NB4 (cell line): ENCODE measurements at regions not wholly inside any gene's neighbourhood (a gene's known extent, or its start where the extent isn't known, plus 50 kb on each side); places are given as distances from the start of the nearest gene placed in this dataset.

Experiments used
- CTCF ChIP-seq: IDR thresholded peaks from one replicate; pipeline ENCODE4 v1.5.1; 2012; ENCODE audit warnings: low read depth, low read length
- MAX ChIP-seq: IDR thresholded peaks from 2 replicates; pipeline ENCODE4 v1.6.1; 2011; ENCODE audit warnings: low read depth, low read length
- MYC ChIP-seq: IDR thresholded peaks from 2 replicates; pipeline ENCODE4 v1.6.1; 2011; ENCODE audit warnings: low read depth, low read length
- POLR2A ChIP-seq: IDR thresholded peaks from 2 replicates; pipeline ENCODE4 v1.6.1; 2011; ENCODE audit warnings: mild to moderate bottlenecking; ENCODE audit not compliant: insufficient read length; ENCODE audit errors: extremely low read depth

DNA sequence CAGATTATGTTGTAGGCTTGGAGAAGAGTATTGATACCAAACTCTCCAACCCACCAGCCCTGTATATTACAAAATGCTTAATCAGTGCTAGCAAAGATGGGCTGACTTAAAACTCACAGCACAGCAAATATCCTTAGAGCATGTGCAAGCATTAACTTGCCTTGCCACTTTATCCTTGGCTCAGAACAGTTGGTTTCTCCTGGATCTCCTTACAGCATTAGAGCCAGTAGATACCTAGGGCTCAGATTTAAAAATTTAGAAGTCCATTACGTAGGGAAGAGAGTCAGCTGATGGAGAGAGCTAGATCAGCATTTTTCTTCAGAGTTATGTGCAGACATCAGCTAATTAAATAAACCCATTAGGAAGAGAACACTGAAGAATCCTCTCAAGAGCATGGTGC lies 198.5 kb upstream of the ZBED5 start:
- no peak for TF ChIP-seq CTCF
- TF ChIP-seq MYC: no peak
- no peak for TF ChIP-seq POLR2A
- TF ChIP-seq MAX: no peak
